WTC11 (cell line): ENCODE measurements at regions not wholly inside any gene's neighbourhood (a gene's known extent, or its start where the extent isn't known, plus 50 kb on each side); places are given as distances from the start of the nearest gene placed in this dataset.

Experiments
- ATAC-seq: fragments of 200-7000 bp; cut with Tn5 transposase; 2 replicates; pipeline ENCODE4 v1.10.0; 2021; ENCODE audit warnings: mild to moderate bottlenecking, moderate library complexity
- CTCF ChIA-PET: fragments of 300-600 bp; sonication (Branson Sonifier 250); formaldehyde crosslinking; loops from one replicate; lab custom pipeline; 2021; ENCODE audit warnings: antibody characterized with exemption; lab: Charles Lee
- POLR2A ChIA-PET: fragments of 350-600 bp; sonication (Branson Sonifier 250); formaldehyde crosslinking; loops from one replicate; lab custom pipeline; 2021; ENCODE audit warnings: antibody characterized with exemption; lab: Charles Lee
- DNase-seq: peaks from one replicate; pipeline ENCODE4 v3.0.0; 2021; ENCODE audit warnings: low spot score
- H3K27ac Mint-ChIP-seq: 2 replicates; pipeline ENCODE4 v1.8.0; 2021; ENCODE audit warnings: mixed read lengths
- H3K27me3 Mint-ChIP-seq: 2 replicates; pipeline ENCODE4 v1.8.0; 2021; ENCODE audit warnings: low read depth, mild to moderate bottlenecking, moderate library complexity, mixed read lengths
- H3K36me3 Mint-ChIP-seq: 2 replicates; pipeline ENCODE4 v1.8.0; 2021; ENCODE audit warnings: mixed read lengths
- H3K4me1 Mint-ChIP-seq: 2 replicates; pipeline ENCODE4 v1.8.0; 2022; ENCODE audit warnings: mixed read lengths
- H3K4me3 Mint-ChIP-seq: 2 replicates; pipeline ENCODE4 v1.8.0; 2021; ENCODE audit warnings: mild to moderate bottlenecking, moderate library complexity, mixed read lengths
- H3K9me3 Mint-ChIP-seq: 2 replicates; pipeline ENCODE4 v1.8.0; 2021; ENCODE audit warnings: mixed read lengths
- ARID4B ChIP-seq: sonication (generic); formaldehyde crosslinking; IDR thresholded peaks from 2 replicates; pipeline ENCODE4 v1.8.0; 2023; ENCODE audit warnings: missing genetic modification reagents, mild to moderate bottlenecking, borderline replicate concordance
- CBFB ChIP-seq: sonication (generic); formaldehyde crosslinking; IDR thresholded peaks from 2 replicates; pipeline ENCODE4 v1.8.1; 2022; ENCODE audit warnings: mild to moderate bottlenecking, low read depth, missing genetic modification reagents
- E2F1 ChIP-seq: sonication (generic); formaldehyde crosslinking; IDR thresholded peaks from 2 replicates; pipeline ENCODE4 v1.8.0; 2022; ENCODE audit warnings: mild to moderate bottlenecking, missing genetic modification reagents
- ETV6 ChIP-seq: sonication (generic); formaldehyde crosslinking; IDR thresholded peaks from 2 replicates; pipeline ENCODE4 v1.8.1; 2022; ENCODE audit warnings: mild to moderate bottlenecking, missing genetic modification reagents
- FOXP1 ChIP-seq: sonication (generic); formaldehyde crosslinking; IDR thresholded peaks from 2 replicates; pipeline ENCODE4 v1.8.0; 2022; ENCODE audit warnings: missing genetic modification reagents, mild to moderate bottlenecking, moderate library complexity, borderline replicate concordance
- GTF2I ChIP-seq: fragments of 250-450 bp; sonication (Bioruptor Pico); conservative IDR thresholded peaks from 2 replicates; pipeline ENCODE4 v1.4.0; 2021; ENCODE audit warnings: mild to moderate bottlenecking
- JUN ChIP-seq: sonication (generic); formaldehyde crosslinking; IDR thresholded peaks from 2 replicates; pipeline ENCODE4 v1.8.0; 2023; ENCODE audit warnings: mild to moderate bottlenecking, missing genetic modification reagents
- MXD4 ChIP-seq: fragments of 250-450 bp; sonication (Bioruptor Pico); IDR thresholded peaks from 2 replicates; pipeline ENCODE4 v1.8.0; 2021; ENCODE audit warnings: mild to moderate bottlenecking, moderate library complexity, borderline replicate concordance
- MYBL2 ChIP-seq: sonication (generic); formaldehyde crosslinking; IDR thresholded peaks from 2 replicates; pipeline ENCODE4 v1.8.1; 2023; ENCODE audit warnings: mild to moderate bottlenecking, moderate library complexity, missing genetic modification reagents
- NFE2L1 ChIP-seq: sonication (generic); formaldehyde crosslinking; IDR thresholded peaks from 2 replicates; pipeline ENCODE4 v1.8.1; 2023; ENCODE audit warnings: missing genetic modification reagents
- RORB ChIP-seq: fragments of 250-450 bp; sonication (Bioruptor Pico); IDR thresholded peaks from 2 replicates; pipeline ENCODE4 v1.9.0; 2021; ENCODE audit warnings: mild to moderate bottlenecking
- ZNF121 ChIP-seq: sonication (generic); formaldehyde crosslinking; IDR thresholded peaks from 2 replicates; pipeline ENCODE4 v1.8.0; 2023; ENCODE audit warnings: missing genetic modification reagents
- ZNF232 ChIP-seq: sonication (generic); formaldehyde crosslinking; IDR thresholded peaks from 2 replicates; pipeline ENCODE4 v1.8.0; 2022; ENCODE audit warnings: mild to moderate bottlenecking, missing genetic modification reagents
- ZNF512 ChIP-seq: sonication (generic); formaldehyde crosslinking; IDR thresholded peaks from 2 replicates; pipeline ENCODE4 v1.8.1; 2022; ENCODE audit warnings: missing genetic modification reagents, borderline replicate concordance
- TF ChIP-seq, protein P1 (sequence below): fragments of 250-450 bp; sonication (Bioruptor Pico); IDR thresholded peaks from 2 replicates; pipeline ENCODE4 v1.9.0; 2021; ENCODE audit warnings: mild to moderate bottlenecking, borderline replicate concordance
- TF ChIP-seq, protein P2 (sequence below): sonication (generic); formaldehyde crosslinking; IDR thresholded peaks from 2 replicates; pipeline ENCODE4 v1.8.1; 2023; ENCODE audit warnings: mild to moderate bottlenecking, moderate library complexity, missing genetic modification reagents
- TF ChIP-seq, protein P3 (sequence below): sonication (generic); formaldehyde crosslinking; IDR thresholded peaks from 2 replicates; pipeline ENCODE4 v1.8.1; 2023; ENCODE audit warnings: mild to moderate bottlenecking, missing genetic modification reagents, borderline replicate concordance

GRCh38 chr18:10319026-10319425 lies 135.4 kb upstream of the APCDD1 start:
- no peak overlapping the region for H3K27ac Mint-ChIP-seq
- POLR2A ChIA-PET: no interaction called here
- no peak for DNase-seq
- peaks cover 4% of the 10 kb centered on the region for H3K27me3 Mint-ChIP-seq
- TF ChIP-seq ZNF121 (CRISPR knock-in tag) (no peak), E2F1 (CRISPR knock-in tag) (no peak), GTF2I (CRISPR knock-in tag) (no peak), MYBL2 (no peak), RORB (CRISPR knock-in tag) (no peak), ETV6 (CRISPR knock-in tag) (no peak), ZNF512 (CRISPR knock-in tag) (no peak), ZNF232 (no peak), NFE2L1 (no peak), JUN (CRISPR knock-in tag) (no peak), ARID4B (CRISPR knock-in tag) (no peak), FOXP1 (no peak), CBFB (no peak), MXD4 (no peak)
- TF ChIP-seq, protein P1, sequence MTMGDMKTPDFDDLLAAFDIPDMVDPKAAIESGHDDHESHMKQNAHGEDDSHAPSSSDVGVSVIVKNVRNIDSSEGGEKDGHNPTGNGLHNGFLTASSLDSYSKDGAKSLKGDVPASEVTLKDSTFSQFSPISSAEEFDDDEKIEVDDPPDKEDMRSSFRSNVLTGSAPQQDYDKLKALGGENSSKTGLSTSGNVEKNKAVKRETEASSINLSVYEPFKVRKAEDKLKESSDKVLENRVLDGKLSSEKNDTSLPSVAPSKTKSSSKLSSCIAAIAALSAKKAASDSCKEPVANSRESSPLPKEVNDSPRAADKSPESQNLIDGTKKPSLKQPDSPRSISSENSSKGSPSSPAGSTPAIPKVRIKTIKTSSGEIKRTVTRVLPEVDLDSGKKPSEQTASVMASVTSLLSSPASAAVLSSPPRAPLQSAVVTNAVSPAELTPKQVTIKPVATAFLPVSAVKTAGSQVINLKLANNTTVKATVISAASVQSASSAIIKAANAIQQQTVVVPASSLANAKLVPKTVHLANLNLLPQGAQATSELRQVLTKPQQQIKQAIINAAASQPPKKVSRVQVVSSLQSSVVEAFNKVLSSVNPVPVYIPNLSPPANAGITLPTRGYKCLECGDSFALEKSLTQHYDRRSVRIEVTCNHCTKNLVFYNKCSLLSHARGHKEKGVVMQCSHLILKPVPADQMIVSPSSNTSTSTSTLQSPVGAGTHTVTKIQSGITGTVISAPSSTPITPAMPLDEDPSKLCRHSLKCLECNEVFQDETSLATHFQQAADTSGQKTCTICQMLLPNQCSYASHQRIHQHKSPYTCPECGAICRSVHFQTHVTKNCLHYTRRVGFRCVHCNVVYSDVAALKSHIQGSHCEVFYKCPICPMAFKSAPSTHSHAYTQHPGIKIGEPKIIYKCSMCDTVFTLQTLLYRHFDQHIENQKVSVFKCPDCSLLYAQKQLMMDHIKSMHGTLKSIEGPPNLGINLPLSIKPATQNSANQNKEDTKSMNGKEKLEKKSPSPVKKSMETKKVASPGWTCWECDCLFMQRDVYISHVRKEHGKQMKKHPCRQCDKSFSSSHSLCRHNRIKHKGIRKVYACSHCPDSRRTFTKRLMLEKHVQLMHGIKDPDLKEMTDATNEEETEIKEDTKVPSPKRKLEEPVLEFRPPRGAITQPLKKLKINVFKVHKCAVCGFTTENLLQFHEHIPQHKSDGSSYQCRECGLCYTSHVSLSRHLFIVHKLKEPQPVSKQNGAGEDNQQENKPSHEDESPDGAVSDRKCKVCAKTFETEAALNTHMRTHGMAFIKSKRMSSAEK (CRISPR knock-in tag): no peak
- TF ChIP-seq, protein P2, sequence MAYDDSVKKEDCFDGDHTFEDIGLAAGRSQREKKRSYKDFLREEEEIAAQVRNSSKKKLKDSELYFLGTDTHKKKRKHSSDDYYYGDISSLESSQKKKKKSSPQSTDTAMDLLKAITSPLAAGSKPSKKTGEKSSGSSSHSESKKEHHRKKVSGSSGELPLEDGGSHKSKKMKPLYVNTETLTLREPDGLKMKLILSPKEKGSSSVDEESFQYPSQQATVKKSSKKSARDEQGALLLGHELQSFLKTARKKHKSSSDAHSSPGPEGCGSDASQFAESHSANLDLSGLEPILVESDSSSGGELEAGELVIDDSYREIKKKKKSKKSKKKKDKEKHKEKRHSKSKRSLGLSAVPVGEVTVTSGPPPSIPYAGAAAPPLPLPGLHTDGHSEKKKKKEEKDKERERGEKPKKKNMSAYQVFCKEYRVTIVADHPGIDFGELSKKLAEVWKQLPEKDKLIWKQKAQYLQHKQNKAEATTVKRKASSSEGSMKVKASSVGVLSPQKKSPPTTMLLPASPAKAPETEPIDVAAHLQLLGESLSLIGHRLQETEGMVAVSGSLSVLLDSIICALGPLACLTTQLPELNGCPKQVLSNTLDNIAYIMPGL: no peak
- TF ChIP-seq, protein P3, sequence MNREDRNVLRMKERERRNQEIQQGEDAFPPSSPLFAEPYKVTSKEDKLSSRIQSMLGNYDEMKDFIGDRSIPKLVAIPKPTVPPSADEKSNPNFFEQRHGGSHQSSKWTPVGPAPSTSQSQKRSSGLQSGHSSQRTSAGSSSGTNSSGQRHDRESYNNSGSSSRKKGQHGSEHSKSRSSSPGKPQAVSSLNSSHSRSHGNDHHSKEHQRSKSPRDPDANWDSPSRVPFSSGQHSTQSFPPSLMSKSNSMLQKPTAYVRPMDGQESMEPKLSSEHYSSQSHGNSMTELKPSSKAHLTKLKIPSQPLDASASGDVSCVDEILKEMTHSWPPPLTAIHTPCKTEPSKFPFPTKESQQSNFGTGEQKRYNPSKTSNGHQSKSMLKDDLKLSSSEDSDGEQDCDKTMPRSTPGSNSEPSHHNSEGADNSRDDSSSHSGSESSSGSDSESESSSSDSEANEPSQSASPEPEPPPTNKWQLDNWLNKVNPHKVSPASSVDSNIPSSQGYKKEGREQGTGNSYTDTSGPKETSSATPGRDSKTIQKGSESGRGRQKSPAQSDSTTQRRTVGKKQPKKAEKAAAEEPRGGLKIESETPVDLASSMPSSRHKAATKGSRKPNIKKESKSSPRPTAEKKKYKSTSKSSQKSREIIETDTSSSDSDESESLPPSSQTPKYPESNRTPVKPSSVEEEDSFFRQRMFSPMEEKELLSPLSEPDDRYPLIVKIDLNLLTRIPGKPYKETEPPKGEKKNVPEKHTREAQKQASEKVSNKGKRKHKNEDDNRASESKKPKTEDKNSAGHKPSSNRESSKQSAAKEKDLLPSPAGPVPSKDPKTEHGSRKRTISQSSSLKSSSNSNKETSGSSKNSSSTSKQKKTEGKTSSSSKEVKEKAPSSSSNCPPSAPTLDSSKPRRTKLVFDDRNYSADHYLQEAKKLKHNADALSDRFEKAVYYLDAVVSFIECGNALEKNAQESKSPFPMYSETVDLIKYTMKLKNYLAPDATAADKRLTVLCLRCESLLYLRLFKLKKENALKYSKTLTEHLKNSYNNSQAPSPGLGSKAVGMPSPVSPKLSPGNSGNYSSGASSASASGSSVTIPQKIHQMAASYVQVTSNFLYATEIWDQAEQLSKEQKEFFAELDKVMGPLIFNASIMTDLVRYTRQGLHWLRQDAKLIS (CRISPR knock-in tag): no peak
- H3K4me3 Mint-ChIP-seq: no peak overlapping the region
- H3K4me1 Mint-ChIP-seq: peaks cover 38% of the 10 kb centered on the region
- CTCF ChIA-PET: interaction anchor here (0.5 to 0.6 kb wide), 2 partner anchors 11 to 85 kb away, joined by 3 read pairs; no protein-coding TSS in a partner anchor
- H3K9me3 Mint-ChIP-seq: peaks cover 18% of the 10 kb centered on the region
- H3K36me3 Mint-ChIP-seq: peaks cover 3% of the 10 kb centered on the region; the same call in 1 of the 2 replicates
- ATAC-seq: no peak
